H1 (cell line): ENCODE measurements at regions not wholly inside any gene's neighbourhood (a gene's known extent, or its start where the extent isn't known, plus 50 kb on each side); places are given as distances from the start of the nearest gene placed in this dataset.

Source experiments
- CTCF ChIA-PET: fragments of 300-600 bp; sonication (Branson Sonifier 250); formaldehyde crosslinking; loops from one replicate; lab custom pipeline; 2021; ENCODE audit not compliant: partially characterized antibody; lab: Charles Lee
- POLR2A ChIA-PET: fragments of 300-600 bp; sonication (Branson Sonifier 250); formaldehyde crosslinking; loops from one replicate; lab custom pipeline; 2021; ENCODE audit warnings: inconsistent platforms; ENCODE audit not compliant: partially characterized antibody; lab: Charles Lee
- DNase-seq, 2 experiments: peaks; one replicate each; pipeline versions ENCODE4 v3.0.0 to v3.0.0-alpha.2; 2010 to 2022; ENCODE audit warnings: low spot score in 2 of 2, low read depth in 1 of 2, mixed read lengths in 1 of 2
- FAIRE-seq: peaks from 2 replicates; lab custom pipeline; 2011; peaks lifted over from hg19 to GRCh38; lab: Jason Lieb, UNC
- H2AFZ ChIP-seq: 2 replicates; pipeline ENCODE4 v1.8.1; 2012; ENCODE audit warnings: low read length, inconsistent platforms
- H2AK5ac ChIP-seq: 2 replicates; pipeline ENCODE4 v1.6.1; 2013; ENCODE audit warnings: low read depth, low read length
- H2BK120ac ChIP-seq: replicated peaks from 2 replicates; pipeline ENCODE3; 2013; ENCODE audit warnings: low read depth, low read length, inconsistent platforms
- H2BK12ac ChIP-seq: 2 replicates; pipeline ENCODE4 v1.6.1; 2013; ENCODE audit warnings: low read depth, low read length
- H2BK15ac ChIP-seq: 2 replicates; pipeline ENCODE4 v1.6.1; 2013; ENCODE audit warnings: low read length
- H2BK20ac ChIP-seq: 2 replicates; pipeline ENCODE4 v1.6.1; 2013; ENCODE audit warnings: low read length
- H2BK5ac ChIP-seq: 2 replicates; pipeline ENCODE4 v1.6.1; 2013; ENCODE audit warnings: low read depth, low read length
- H3K14ac ChIP-seq: 2 replicates; pipeline ENCODE4 v1.6.1; 2013; ENCODE audit warnings: inconsistent platforms; ENCODE audit not compliant: insufficient read length
- H3K18ac ChIP-seq: 2 replicates; pipeline ENCODE4 v1.6.1; 2013; ENCODE audit warnings: low read length; ENCODE audit errors: extremely low read depth
- H3K23ac ChIP-seq: 2 replicates; pipeline ENCODE4 v1.6.1; 2013; ENCODE audit warnings: inconsistent platforms; ENCODE audit not compliant: insufficient read length
- H3K23me2 ChIP-seq: 2 replicates; pipeline ENCODE4 v1.6.1; 2013; ENCODE audit warnings: low read depth, low read length
- H3K27ac ChIP-seq: 2 replicates; pipeline ENCODE4 v1.6.1; 2011; ENCODE audit warnings: low read depth, low read length, inconsistent platforms
- H3K27me3 ChIP-seq, 4 experiments: replicated peaks in 1 of 4; 1 replicate in 1 of 4; 2 replicates in 3 of 4; pipeline versions ENCODE4 v1.6.1 to v1.8.1; 2011 to 2013; ENCODE audit warnings: low read length in 3 of 4, mild to moderate bottlenecking in 3 of 4, inconsistent platforms in 2 of 4, mixed read lengths in 2 of 4, moderate library complexity in 1 of 4; ENCODE audit not compliant: control insufficient read depth in 3 of 4, insufficient read depth in 3 of 4; ENCODE audit errors: extremely low read depth in 1 of 4
- H3K36me3 ChIP-seq, 4 experiments: 2 replicates each; pipeline versions ENCODE4 v1.6.1 to v1.8.1; 2011 to 2013; ENCODE audit warnings: mild to moderate bottlenecking in 4 of 4, low read length in 3 of 4, moderate library complexity in 2 of 4, control low read depth in 1 of 4, inconsistent platforms in 1 of 4; ENCODE audit not compliant: insufficient read depth in 4 of 4, control insufficient read depth in 2 of 4
- H3K4ac ChIP-seq: replicated peaks from 2 replicates; pipeline ENCODE3; 2013; ENCODE audit warnings: low read length, low read depth, mixed read lengths, inconsistent platforms; ENCODE audit not compliant: insufficient read length
- H3K4me1 ChIP-seq, 4 experiments: replicated peaks in 1 of 4; 1 replicate in 1 of 4; 2 replicates in 3 of 4; pipeline versions ENCODE4 v1.6.1 to v1.8.1; 2011 to 2013; ENCODE audit warnings: low read length in 3 of 4, inconsistent platforms in 2 of 4, mixed read lengths in 1 of 4; ENCODE audit not compliant: insufficient read depth in 4 of 4, control insufficient read depth in 3 of 4
- H3K4me2 ChIP-seq, 2 experiments: 2 replicates each; pipeline versions ENCODE4 v1.6.1 to v1.8.1; 2011 to 2013; ENCODE audit warnings: low read depth in 2 of 2, low read length in 2 of 2, control low read depth in 1 of 2, inconsistent platforms in 1 of 2, mild to moderate bottlenecking in 1 of 2; ENCODE audit not compliant: insufficient read depth in 1 of 2
- H3K4me3 ChIP-seq, 4 experiments: fragments of 200-600, 300-600 bp in 1 of 4; sonication (generic), shearing (Covaris generic), sonication (Bioruptor Twin) in 1 of 4; 2 replicates each; pipeline versions ENCODE4 v1.5.1 to v1.8.1; 2011 to 2016; ENCODE audit warnings: low read length in 4 of 4, low read depth in 3 of 4, control low read depth in 2 of 4, inconsistent platforms in 2 of 4, mild to moderate bottlenecking in 2 of 4, mixed read lengths in 1 of 4, moderate library complexity in 1 of 4; ENCODE audit not compliant: insufficient read depth in 2 of 4; ENCODE audit errors: extremely low read depth in 1 of 4
- H3K56ac ChIP-seq: replicated peaks from 2 replicates; pipeline ENCODE3; 2013; ENCODE audit warnings: low read depth, mild to moderate bottlenecking, mixed read lengths, low read length, inconsistent platforms; ENCODE audit not compliant: insufficient read length
- H3K79me1 ChIP-seq: 2 replicates; pipeline ENCODE4 v1.6.1; 2013; ENCODE audit warnings: low read depth, low read length, control low read depth
- H3K79me2 ChIP-seq, 2 experiments: 2 replicates each; pipeline versions ENCODE4 v1.6.1 to v1.8.1; 2012 to 2013; ENCODE audit warnings: low read length in 2 of 2, mild to moderate bottlenecking in 2 of 2, inconsistent platforms in 1 of 2; ENCODE audit not compliant: insufficient read depth in 2 of 2, control insufficient read depth in 1 of 2
- H3K9ac ChIP-seq, 4 experiments: replicated peaks in 1 of 4; 1 replicate in 1 of 4; 2 replicates in 3 of 4; pipeline versions ENCODE4 v1.6.1 to v1.8.1; 2011 to 2013; ENCODE audit warnings: low read depth in 3 of 4, low read length in 3 of 4, control low read depth in 2 of 4, mild to moderate bottlenecking in 2 of 4, moderate library complexity in 2 of 4, inconsistent platforms in 1 of 4; ENCODE audit errors: extremely low read depth in 1 of 4
- H3K9me3 ChIP-seq, 2 experiments: 2 replicates each; pipeline versions ENCODE4 v1.6.1 to v1.8.1; 2012 to 2013; ENCODE audit warnings: mild to moderate bottlenecking in 2 of 2, moderate library complexity in 2 of 2, control low read depth in 1 of 2, inconsistent platforms in 1 of 2, low read depth in 1 of 2, low read length in 1 of 2, mixed read lengths in 1 of 2; ENCODE audit not compliant: insufficient read depth in 2 of 2
- H4K20me1 ChIP-seq, 2 experiments: replicated peaks in 1 of 2; 2 replicates each; pipeline versions ENCODE3 to v1.8.1; 2011 to 2013; ENCODE audit warnings: inconsistent platforms in 2 of 2, low read length in 2 of 2, mild to moderate bottlenecking in 1 of 2; ENCODE audit not compliant: insufficient read depth in 2 of 2, control insufficient read depth in 1 of 2
- H4K5ac ChIP-seq: 2 replicates; pipeline ENCODE4 v1.6.1; 2013; ENCODE audit warnings: low read length, low read depth, mixed read lengths, inconsistent platforms; ENCODE audit not compliant: insufficient read length
- H4K8ac ChIP-seq: 2 replicates; pipeline ENCODE4 v1.8.0; 2013; ENCODE audit warnings: mild to moderate bottlenecking, moderate library complexity, low read length, inconsistent platforms; ENCODE audit not compliant: insufficient read depth; ENCODE audit errors: extremely low read depth
- H4K91ac ChIP-seq: replicated peaks from 2 replicates; pipeline ENCODE3; 2013; ENCODE audit warnings: low read length, mixed read lengths, inconsistent platforms; ENCODE audit not compliant: insufficient read length
- EGR1 ChIP-seq: IDR thresholded peaks from 2 replicates; pipeline ENCODE4 v1.6.1; 2011; ENCODE audit warnings: low read depth, low read length, borderline replicate concordance
- WGBS, 2 experiments: shearing (Covaris generic) in 1 of 2; methylation state at CpG; one replicate each; pipeline versions ENCODE4 v1.1.6 to v1.1.7; 2013 to 2015; ENCODE audit warnings: low lambda C conversion rate in 2 of 2, mixed read lengths in 2 of 2, inconsistent platforms in 1 of 2, low coverage in 1 of 2, missing lambda C conversion rate in 1 of 2; ENCODE audit not compliant: insufficient replicate concordance in 2 of 2, insufficient coverage in 1 of 2, insufficient read length in 1 of 2; ENCODE audit errors: extremely low coverage in 1 of 2, missing lambda C conversion rate in 1 of 2; 5-methylcytosine and 5-hydroxymethylcytosine counted together

- H4K91ac ChIP-seq = no peak overlapping the region
- no peak for FAIRE-seq
- no peaks in the 10 kb centered on the region for H4K20me1 ChIP-seq
- TF ChIP-seq EGR1 = no peak
- TF ChIP-seq, all 59 proteins: peak for 0
- no peaks in the 10 kb centered on the region for H3K4me1 ChIP-seq
- H4K5ac ChIP-seq = no peak overlapping the region
- H3K23me2 ChIP-seq = no peaks in the 10 kb centered on the region
- no peak overlapping the region for H2BK120ac ChIP-seq
- no peaks in the 10 kb centered on the region for H3K79me2 ChIP-seq
- H2BK5ac ChIP-seq = no peak overlapping the region
- H3K14ac ChIP-seq = no peak overlapping the region
- no peak overlapping the region for H4K8ac ChIP-seq
- H2AFZ ChIP-seq = no peak overlapping the region
- no peak overlapping the region for H2AK5ac ChIP-seq
- CTCF ChIA-PET = no interaction called here
- no peak overlapping the region for H2BK20ac ChIP-seq
- no peak overlapping the region for H3K4me3 ChIP-seq
- H3K18ac ChIP-seq = no peak overlapping the region
- H3K56ac ChIP-seq = no peak overlapping the region
- H3K27ac ChIP-seq = no peak overlapping the region
- DNase-seq = no peak
- no peak overlapping the region for H2BK15ac ChIP-seq
- H3K23ac ChIP-seq = no peak overlapping the region
- H3K79me1 ChIP-seq = no peaks in the 10 kb centered on the region
- no peak overlapping the region for H3K4ac ChIP-seq
- no peaks in the 10 kb centered on the region for H3K27me3 ChIP-seq
- H3K36me3 ChIP-seq = no peaks in the 10 kb centered on the region
- H3K9ac ChIP-seq = no peak overlapping the region
- H2BK12ac ChIP-seq = no peak overlapping the region
- no peak overlapping the region for H3K4me2 ChIP-seq
- peaks cover 26 to 45% of the 10 kb centered on the region in 2 experiments for H3K9me3 ChIP-seq
- WGBS, 2 experiments = 87% methylated on average over 2 of the region's 2 CpGs; no CpG with 5 or more reads in 1 of the 2 experiments
- POLR2A ChIA-PET = no interaction called here
These were observed 1008.8 kb upstream of the AMELY start for GRCh38 chrY:7920382-7920781.
